ENCODE measurements at regions not wholly inside any gene's neighbourhood (a gene's known extent, or its start where the extent isn't known, plus 50 kb on each side); places are given as distances from the start of the nearest gene placed in this dataset.
A peak's percentile ranks its signal among the peaks of the same experiment; 100 is the strongest.

DNA sequence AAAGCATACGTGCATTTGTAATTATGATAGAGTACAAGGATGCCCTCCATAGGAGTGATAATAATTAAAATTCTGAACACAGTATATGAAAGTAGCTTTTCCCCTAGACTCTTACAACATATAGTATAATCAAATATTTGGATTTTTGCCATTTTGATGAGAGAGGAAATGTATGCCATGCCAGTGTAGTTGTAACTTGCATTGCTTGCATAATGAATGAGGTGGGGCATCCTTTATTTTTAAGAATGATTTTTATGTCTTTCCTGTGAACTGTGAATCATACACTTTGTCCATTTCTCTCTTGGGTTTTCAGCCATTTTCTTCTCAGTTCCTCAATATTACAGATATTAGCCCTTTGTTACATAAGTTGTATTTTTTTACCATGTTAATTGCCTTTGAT, 197.5 kb downstream of the SCG2 start:
- no peak for FAIRE-seq

DNA sequence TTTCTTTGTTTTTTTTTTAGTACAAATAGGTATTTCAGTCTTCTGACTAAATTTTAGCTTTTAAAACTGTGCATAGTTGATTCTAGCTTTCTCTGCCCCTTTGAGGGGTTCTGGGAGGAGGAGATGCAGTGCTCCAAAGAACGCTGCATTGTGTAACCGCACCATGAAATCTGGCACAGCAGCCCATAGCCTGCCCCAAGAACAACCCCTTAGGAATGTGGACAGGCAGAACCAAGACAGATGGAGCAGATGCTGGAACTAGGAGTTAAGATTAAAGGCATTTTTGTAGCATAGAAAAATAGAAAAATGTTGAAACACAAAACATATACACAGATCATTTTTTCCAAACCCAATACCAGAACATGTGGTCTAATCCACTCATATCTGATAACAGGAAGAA, 187.5 kb downstream of the SCG2 start:
- FAIRE-seq = no peak

DNA sequence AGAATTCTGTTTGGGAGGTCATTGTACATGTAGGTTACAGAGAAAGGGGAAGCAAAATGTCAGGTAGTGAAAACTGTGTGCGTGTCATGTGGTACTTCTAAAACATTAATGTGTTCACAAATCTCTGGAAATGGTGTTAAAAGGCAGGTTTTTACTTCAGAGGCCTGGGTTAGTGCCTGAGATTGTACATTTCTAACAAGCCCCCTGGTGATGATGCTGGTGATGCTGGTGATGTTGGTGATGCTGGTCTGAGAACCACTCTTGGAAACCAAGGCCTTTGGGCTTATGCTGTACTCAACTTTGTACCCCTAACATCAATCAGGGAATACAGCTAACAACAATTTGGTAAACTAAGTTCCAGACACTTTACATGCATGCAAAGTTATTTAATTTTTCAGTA, 187.1 kb downstream of the SCG2 start:
- FAIRE-seq = no peak

DNA sequence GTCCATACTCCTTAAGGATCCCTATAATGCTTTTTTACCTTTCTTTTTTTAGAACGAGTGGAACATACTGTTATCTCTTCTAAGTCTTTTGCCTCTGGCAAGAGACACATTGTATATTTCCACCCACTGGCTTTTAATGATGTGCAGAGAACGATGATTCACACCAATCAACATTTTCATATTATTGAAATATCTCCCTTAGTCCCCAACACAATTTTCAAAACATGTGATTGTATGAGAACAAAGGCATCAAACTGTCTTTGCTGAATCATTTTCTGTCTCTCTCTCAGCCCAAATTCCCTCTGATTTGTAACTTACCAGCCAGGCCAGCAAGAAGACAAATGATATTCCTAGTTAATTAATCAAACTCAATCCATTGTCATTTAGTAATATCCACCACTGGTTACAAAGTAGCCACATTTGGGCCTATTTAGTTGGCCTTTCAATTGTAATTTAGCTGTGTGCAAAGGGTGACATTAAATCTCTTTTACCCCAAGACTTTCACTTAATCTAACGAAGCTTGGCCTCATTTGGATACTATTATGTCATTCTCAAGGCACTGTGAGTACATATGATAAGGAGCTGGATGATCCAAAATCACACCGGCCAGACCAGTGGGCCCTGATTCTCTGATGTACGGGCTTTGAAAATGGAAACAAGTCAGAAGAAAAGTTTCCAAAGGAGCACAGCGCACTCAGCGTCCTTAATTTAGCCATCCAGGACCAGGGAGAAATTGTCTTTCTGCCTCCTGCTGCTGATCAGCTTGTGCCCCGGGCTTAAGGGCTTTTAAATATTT, 185.1 kb downstream of the SCG2 start:
- FAIRE-seq = no peak

DNA sequence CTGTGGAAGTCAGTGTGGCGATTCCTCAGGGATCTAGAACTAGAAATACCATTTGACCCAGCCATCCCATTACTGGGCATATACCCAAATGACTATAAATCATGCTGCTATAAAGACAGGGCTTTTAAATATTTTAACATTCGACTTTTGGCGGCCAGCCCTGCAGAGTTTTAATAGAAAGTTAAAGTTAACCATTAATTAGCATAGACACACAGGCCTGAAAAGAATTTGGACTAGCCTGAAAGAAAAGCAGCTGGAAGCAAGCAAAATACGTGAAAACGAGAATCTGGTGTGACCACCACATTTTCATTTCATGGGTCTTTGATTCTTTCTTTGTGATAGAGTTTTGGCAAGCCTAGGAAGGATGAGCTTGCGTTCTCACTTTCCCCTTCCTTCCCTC, 184.0 kb downstream of the SCG2 start:
- no peak for FAIRE-seq

DNA sequence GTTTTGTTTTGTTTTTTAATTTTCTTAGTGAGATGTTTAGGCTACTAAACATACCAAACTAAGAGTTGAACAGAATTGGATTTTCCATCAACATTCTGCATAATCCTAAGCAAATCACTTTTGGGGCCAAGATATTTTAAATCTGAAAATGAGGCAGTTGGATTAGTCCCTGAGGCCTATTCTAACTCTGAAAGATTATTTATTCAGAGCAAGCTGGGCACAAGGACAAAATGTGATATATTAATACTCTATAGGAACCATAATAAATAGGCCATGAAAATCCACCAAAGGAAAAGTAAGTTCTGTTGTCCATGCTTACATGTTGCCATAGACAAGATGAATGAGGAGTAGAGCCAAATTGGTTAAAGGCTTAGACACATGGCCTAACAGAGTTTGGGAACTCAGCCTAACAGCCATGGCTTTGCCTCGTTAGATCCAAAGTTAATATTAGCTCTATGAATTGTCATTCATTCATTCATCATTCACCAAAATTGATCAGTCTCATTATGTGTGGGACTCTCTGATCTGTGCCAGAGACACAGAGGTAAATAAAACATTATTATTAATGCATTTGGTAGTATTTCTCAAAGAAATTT, 183.5 kb downstream of the SCG2 start:
- FAIRE-seq = no peak

DNA sequence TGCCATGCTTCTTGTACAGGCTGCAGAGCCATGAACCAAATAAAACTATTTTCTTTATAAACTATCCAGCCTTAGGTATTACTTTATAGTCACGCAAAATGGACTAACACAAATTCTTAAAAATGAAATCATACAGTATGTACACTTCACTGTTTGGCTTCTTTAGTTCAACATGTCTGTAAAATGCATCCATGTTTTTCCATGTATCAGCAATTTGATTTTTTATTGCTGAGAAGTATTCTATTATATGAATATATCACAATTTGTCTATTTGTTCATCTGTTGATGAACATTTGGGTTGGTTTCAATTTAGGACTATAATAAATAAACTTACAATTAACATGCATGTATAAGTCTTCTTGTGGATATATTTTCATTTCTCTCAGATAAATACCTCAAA, 182.1 kb downstream of the SCG2 start:
- FAIRE-seq = no peak

DNA sequence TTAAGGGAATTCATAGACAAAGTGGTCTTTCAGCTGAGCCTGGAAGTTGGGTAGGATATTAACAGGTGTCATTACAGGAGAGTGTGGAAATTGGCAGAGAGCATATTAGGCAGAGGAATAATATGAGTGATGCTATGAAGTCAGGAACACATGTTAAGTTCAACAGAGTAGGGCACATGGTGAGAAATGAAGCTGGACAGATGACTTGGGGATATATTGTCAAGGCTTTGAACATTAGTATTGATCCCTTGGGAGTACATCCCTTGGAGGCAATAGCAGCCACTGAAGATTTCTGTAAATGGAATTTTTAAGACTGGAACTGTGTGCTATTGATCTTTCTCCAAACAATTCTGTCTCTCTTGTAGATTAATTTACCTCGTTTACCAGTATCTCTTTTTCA, 170.7 kb downstream of the SCG2 start:
- no peak for FAIRE-seq

DNA sequence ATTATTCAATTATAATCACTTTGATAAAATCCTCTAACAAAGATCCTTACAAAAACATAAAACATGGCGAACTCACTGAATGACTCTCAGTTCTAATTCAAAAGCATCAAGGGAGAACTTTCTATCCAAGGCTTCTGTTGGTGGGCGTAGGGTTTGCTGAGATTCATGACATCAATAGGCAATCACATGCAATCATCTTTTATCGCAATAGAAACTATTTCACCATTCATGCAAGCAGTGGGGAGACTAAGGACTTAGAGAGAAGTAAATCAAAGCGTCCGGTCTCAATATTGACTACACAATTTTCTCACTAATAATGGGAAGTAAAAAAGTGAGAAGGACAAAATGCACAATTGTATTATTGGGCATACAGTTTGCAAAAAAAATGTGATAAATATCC, 168.7 kb downstream of the SCG2 start:
- FAIRE-seq = no peak

DNA sequence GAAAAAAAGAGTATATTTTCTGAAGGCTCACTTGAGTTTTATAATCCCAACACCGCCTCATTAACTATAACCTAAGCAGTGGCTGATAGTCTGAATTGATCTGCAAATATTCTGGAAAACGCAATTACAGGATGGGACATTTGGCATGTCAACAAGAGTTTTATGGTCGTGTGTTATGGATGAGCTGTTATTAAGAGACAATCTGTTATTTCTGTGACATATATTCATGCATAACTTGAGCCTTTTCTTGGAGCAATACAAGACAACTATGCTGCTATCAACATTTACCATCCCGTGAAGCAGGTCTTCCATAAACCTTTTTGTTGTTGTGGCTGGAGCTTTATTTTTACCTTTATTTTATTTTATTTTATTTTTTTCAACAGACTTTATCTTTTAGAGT, 164.4 kb downstream of the SCG2 start:
- FAIRE-seq = no peak

DNA sequence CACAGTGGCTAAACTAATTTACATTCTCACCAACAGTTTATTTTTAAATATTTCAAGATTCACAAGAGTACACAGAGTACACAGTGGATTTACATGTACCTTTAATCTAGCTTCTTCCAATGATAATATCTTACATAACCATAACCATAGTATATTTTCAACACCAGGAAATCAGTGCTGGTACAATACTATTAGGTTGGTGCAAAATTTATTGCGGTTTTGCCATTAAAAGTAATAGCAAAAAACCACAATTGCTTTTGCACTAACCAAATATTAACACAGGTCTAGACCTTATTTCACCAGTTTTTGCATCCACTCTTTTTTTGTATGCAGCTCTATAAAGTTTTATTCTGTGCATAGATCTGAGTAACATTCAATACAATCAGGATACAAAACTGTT, 163.0 kb downstream of the SCG2 start:
- no peak for FAIRE-seq

DNA sequence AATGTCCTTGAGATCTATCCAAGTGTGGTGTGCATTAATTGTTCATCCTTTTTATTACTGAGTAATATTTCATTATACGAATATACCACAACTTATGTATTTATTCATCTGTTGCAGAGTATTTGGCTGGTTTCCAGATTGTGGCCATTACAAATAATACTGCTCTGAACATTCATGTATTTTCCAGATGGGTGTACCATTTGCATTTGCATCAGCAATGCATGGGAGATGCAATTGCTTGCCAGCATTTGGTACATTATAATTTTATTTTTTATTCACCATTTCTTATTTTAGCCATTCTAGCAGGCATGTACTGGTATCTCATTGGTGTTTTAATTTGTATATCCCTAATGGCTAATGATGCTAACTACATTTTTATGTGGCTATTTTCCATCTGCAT, 162.4 kb downstream of the SCG2 start:
- FAIRE-seq = no peak

DNA sequence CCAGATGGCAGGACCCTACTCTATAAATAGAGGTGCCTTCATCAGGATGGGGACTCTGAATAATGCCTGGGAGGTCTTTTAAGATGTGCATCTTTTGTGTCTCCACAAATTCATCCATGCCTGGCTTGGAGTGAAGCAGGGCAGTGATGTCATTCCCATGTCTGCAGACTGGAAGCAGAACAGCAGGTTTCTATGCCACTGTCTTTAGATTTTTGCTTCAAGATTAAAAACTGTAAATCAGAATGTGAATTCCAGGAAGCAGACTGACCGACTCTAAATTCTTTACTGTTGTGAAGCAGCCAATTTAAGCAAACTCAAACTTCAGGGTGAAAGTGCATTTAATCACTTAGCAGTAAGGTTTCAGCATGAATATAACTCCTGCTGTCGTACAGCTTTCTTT, 159.3 kb downstream of the SCG2 start:
- no peak for FAIRE-seq

DNA sequence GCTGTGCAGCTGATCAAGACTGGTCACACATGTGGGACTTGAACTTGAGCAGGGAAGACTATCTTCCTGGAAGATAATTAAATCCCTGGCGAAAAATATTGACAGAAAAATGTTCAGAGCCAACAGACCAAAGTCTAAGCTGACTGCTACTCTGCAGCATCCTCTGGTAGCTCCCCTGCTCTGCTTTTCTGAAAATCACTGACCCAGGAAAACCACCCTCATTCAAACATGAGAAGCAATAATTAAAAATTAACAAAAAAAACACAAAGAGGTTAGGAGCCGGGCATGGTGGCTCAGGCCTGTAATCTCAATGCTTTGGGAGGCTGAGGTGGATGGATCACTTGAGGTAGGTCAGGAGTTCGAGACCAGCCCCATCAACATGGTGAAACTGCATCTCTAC, 151.9 kb downstream of the SCG2 start:
- no peak for FAIRE-seq

DNA sequence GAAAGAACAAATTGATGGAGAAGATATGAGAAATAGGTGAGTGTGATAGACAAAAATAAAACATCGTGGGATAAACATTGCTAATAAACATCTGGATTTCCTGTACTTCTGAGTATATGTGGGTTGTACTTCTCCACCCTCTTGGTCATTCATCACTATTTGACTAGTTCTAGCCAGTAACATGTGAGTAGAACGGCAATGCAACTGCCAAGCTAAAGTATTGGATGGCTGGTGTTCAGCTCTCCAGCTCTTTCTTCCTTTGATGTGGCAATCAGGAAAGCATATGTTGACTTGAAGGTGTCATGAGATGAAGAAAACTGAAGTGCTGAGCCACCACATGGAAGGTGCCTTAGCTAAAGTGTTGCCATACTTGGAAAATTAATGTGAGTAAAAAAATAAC, 144.9 kb downstream of the SCG2 start:
- no peak for FAIRE-seq

DNA sequence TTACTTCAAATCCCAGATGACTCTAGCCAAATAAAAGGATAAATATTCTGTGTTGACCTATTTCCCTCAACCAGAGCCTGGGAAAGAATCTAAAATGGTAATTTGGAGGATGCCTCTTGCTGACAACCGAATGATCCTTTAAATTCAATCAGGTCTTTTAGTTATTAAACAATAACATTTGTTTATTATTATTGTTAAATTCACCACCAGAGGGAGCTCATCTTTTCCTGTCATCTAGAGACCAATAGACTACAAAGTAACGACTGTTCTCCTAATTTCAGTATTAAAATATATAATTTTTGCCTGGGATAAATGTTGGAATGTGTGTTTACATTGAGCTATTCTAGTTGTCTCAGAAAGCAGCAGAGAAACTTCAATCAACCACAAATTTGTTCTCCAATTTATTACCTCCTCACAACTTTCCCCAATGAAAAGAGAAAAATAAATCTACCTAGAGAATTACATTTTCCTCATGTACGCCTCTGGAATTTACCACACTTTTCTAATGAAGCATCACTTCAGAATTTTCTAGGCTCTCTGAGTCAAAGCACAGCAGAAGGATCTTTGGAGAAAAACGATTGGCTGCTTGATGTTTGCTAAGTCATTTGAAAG, 142.7 kb downstream of the SCG2 start:
- peak; percentile 9 for FAIRE-seq

DNA sequence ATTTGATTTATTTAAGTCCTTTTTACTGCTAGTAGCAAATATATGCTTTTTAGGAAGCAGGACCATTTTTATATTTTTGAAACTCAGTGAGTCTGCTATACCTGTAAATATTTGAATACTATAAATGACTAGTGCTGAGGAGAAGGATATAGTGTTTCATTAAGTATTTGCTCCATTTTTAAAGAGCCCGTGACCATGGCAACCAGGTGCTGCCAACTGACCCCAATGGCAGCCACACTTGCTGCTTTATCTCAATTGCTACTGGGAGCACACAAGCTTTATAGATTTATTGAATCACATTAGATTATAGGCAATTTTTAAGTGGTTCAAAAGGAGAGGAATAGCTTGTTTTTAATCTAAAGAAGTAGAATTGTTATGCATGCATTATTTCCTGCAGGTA, 142.0 kb downstream of the SCG2 start:
- no peak for FAIRE-seq

DNA sequence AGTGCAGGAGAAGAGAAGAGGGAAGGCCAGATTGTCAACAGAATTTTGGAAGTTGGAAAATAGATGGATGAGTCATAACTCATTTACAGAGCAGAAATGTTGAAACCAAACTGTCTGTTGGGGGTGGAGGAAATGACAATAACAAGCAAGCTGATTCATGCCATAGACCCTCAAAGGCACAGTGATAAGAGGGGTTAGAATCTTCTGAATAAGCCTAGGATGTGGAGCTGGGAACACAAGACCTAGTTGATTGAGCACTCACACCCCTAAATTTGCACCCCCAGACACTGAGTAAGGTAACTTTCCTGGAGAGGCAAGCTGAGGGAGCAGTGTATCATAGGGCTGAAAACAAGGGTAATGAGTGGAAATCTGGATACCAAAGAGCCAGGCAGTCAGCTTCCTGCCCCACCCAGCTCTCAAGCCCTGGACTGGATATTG, 141.4 kb downstream of the SCG2 start:
- FAIRE-seq = no peak

DNA sequence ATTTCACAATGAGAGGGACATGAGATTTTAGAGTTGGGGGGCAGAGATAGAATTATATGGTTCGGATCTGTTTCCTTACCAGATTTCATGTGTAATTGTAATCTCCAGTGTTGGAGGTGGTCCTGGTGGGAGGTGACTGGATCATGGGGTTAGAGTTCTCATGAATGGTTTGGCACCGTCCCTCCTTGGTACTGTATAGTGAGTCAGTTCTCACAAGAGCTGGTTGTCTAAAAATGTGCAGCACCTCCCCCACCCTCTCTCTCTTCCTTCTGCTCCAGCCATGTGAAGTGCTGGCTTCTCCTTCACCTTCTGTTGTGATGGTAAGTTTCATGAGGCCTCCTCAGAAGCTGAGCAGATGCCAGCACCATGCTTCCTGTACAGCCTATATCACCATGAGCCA, 138.1 kb downstream of the SCG2 start:
- FAIRE-seq = no peak

DNA sequence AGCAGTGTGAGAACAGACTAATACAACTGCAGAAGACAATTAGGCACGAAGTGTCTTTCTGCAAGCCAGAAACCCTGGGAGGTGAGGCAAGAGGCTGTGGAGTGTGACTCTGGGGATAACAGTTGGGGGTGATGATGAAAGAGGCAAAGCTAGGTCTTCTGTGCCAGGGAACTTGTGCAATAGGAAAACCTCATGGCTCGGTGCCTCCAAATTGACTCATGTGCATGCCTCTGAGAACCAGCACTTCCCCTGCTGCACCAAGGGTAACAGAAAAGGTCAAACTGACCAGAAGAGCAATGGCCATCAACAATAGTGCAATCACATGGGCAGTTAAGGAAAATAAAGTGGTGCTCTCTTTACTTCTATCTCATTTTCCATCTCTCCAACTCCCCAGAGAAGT, 136.4 kb downstream of the SCG2 start:
- no peak for FAIRE-seq

DNA sequence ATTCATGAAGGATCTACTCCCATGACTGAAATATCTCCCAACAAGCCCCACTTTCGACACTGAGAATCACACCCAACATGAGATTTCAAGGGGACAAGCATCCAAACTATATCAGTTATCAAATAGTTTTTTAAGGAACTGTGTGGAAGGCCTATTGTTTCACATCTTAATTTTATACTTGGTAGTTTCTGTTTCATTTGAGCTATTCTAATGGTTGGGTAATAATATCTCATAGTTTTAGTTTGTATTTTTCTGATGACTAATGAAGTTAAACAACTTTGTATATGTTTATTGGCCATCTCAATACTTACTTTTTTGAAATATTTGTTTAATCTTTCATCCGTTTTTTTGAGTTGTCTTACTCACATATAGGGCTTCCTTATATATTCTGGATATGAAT, 135.0 kb downstream of the SCG2 start:
- no peak for FAIRE-seq

DNA sequence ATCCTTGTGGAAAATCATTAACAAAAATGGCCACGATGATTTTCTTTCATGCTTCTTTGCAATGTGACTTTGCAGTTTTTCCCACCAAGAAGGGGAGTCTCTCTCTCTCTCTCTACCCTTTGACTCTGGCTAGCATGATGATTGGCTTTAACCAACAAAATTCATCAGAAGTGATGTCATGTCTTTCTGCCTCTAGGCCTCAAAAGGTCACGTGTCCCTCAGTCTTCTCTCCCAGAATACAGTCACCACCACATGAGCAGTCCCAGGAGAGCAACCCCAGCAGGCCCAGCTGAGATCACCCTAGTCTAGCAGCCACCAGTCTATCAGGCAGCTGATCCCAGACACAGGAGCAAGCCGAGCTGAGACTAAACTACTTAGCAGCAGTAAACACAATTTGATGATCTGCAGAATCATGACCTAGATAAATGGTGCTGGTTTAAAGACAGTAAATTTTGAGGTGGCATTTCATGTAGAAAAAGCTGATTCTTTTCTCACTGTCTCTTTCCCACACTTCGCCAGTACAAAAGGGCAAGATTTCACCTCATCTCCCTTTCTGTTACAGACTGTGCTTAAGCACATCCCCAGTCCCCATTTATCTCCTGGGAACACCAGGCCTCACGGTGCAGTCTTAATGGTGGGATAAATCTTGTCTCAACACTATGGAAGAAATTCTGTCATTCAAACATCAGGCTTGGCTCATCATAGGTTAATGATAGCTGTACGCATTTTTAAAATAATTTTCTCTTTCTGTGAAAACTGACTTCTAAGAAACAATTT, 132.7 kb downstream of the SCG2 start:
- no peak for FAIRE-seq

DNA sequence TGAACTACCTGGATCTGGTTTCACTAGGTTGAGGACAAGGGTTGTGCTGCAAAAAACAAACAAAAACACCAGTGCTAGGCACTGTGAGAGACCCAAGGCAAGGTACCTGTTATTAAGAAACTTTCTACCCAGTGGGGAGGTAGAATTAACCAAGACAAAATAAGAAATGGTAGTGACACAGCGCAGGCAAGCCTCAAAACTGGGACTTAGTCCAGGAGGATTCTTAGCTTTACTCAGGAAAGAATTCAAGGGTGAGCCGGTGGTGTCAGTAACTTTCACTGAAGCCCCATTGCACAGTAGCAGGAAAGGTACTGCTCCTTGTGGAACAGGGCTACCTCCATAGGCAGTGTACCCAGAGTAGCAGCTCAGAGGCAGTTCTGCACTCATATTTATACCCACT, 131.6 kb downstream of the SCG2 start:
- no peak for FAIRE-seq

DNA sequence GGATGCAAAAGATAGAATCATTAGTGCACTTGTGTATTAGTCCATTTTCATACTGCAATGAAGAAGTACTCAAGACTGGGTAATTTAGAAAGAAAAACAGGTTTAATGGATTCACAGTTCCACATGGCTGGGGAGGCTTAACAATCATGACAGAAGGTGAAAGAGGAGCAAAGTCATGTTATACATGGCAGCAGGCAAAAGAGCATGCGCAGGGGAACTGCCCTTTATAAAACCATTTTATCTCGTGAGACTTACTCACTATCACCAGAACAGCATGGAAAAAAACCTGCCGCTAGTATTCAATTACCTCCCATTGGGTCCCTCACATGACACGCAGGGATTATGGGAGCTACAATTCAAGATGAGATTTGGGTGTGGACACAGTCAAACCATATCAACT, 129.4 kb downstream of the SCG2 start:
- FAIRE-seq = no peak
